ENCODE measurements at regions not wholly inside any gene's neighbourhood (a gene's known extent, or its start where the extent isn't known, plus 50 kb on each side); places are given as distances from the start of the nearest gene placed in this dataset.

DNA sequence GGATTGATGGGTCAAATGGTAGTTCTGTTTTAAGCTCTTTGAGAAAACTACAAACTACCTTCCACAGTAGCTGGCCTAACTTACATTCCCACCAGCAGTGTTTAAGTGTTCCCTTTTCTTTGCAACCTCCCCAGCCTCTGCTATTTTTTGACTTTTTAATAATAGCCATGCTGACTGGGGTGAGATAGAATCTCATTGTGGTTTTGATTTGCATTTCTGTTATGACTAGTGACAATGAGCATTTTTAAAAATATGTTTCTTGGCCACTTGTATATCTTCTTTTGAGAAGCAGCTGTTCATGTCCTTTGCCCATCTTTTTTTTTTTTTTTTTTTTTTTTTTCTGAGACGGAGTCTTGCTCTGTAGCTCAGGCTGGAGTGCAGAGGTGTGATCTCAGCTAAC lies 155.2 kb upstream of the BMPER start:
- TF ChIP-seq POLR2A (IDR thresholded peaks at IDR 0.05) (no peak), CTCF (IDR thresholded peaks at IDR 0.05) (no peak)

Data from upper lobe of left lung (tissue), 4 donors.